Body of pancreas (tissue), 4 donors: ENCODE measurements at regions not wholly inside any gene's neighbourhood (a gene's known extent, or its start where the extent isn't known, plus 50 kb on each side); places are given as distances from the start of the nearest gene placed in this dataset.

Source experiments
- POLR2A ChIP-seq, 3 donors: fragments of 450-650 bp; IDR thresholded peaks; one replicate each; pipeline ENCODE4 v1.6.1; 2016; ENCODE audit warnings: antibody characterized with exemption in 3 of 3, mild to moderate bottlenecking in 2 of 3
- TF ChIP-seq, protein P1 (sequence below), 7 experiments: fragments of 450-650 bp in 4 of 7; fragments of 200-600 bp in 3 of 7; sonication (generic) in 3 of 7; IDR thresholded peaks; one replicate each; pipeline ENCODE4 v1.5.1; 2016 to 2019; ENCODE audit warnings: antibody characterized with exemption in 7 of 7

DNA sequence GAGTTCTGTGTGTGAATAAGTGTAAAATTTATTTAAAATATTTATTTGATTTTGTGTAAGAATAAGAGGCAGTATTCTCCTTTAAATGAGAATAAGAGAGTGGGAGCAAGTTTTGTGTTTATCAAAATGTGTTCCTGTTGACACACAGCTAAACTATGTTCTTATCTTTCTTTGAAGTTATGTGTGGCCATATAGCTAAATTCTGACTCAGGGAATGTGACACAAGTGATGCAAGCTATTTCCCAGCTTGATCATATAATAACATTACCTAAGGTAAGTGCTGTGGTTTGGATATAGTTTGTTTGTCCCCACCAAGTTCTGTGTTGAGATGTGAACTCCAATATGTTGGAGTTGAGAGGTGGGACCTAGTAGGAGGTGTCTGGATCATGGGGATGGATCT is 740.0 kb upstream of the IGFBP7 start:
- TF ChIP-seq, protein P1, sequence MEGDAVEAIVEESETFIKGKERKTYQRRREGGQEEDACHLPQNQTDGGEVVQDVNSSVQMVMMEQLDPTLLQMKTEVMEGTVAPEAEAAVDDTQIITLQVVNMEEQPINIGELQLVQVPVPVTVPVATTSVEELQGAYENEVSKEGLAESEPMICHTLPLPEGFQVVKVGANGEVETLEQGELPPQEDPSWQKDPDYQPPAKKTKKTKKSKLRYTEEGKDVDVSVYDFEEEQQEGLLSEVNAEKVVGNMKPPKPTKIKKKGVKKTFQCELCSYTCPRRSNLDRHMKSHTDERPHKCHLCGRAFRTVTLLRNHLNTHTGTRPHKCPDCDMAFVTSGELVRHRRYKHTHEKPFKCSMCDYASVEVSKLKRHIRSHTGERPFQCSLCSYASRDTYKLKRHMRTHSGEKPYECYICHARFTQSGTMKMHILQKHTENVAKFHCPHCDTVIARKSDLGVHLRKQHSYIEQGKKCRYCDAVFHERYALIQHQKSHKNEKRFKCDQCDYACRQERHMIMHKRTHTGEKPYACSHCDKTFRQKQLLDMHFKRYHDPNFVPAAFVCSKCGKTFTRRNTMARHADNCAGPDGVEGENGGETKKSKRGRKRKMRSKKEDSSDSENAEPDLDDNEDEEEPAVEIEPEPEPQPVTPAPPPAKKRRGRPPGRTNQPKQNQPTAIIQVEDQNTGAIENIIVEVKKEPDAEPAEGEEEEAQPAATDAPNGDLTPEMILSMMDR (IDR thresholded peaks at IDR 0.05) = no peak
- no peak for TF ChIP-seq POLR2A (IDR thresholded peaks at IDR 0.05)
